ENCODE measurements at regions not wholly inside any gene's neighbourhood (a gene's known extent, or its start where the extent isn't known, plus 50 kb on each side); places are given as distances from the start of the nearest gene placed in this dataset.

DNA sequence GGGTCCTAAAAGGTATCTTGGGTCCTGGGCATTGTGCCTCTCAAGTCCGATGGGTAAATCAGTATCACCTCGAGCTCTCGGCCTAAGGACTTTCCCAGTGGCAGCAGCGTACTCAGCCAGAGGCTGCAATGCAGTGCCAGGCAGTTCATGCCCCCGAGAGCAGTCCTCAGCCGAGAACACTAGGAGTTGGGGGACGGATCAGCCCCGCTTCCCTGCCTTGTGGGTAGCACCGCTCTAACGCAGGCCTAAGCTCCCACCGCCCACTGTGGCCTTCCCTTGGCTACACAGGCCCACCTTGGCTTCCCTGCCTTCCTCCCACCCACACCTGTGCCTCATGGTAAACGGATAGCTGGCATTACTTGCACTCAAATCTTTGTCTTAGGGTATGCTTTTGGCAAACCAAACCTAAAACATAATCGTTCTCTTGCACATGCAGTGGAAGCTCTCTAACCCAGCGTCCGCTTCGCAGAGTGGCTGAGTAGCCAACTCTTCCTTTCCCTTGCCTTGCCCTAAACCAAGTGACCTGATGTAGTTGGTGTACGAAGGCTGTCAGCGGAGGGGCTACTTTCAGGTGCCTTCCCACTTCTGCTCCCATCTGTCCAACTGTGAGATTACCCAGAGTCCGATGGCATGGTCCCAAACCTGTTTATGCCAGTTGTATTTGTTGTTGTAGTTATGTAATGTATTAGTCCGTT is 73.2 kb upstream of the CHST15 start:
- peaks cover 0 to 2% of the 10 kb centered on the region in 2 donors for H3K9me3 ChIP-seq (ENCODE audit: control insufficient read depth in 2 of 2, insufficient read depth in 1 of 2, low read depth in 1 of 2, low read length in 1 of 2)
- WGBS, 3 donors, result 87 to 91% (median 88%) methylated on average over 20 of the region's 20 CpGs
- no peak overlapping the region for H3K27ac ChIP-seq (ENCODE audit: low read depth in 1 of 3, low read length in 2 of 3)
- peaks cover 0 to 2% (median 0%) of the 10 kb centered on the region in 3 donors for H3K27me3 ChIP-seq (ENCODE audit: control insufficient read depth in 3 of 3, insufficient read depth in 3 of 3, low read length in 3 of 3)
- FAIRE-seq, result no peak
- H3K36me3 ChIP-seq (ENCODE audit: control insufficient read depth in 3 of 3, insufficient read depth in 2 of 3, low read depth in 1 of 3, low read length in 3 of 3), result no peaks in the 10 kb centered on the region
- H3K4me1 ChIP-seq (ENCODE audit: control insufficient read depth in 3 of 3, insufficient read depth in 2 of 3, low read depth in 1 of 3, low read length in 2 of 3), result no peaks in the 10 kb centered on the region
- DNase-seq, result no peak
- no peak overlapping the region for H3K4me3 ChIP-seq (ENCODE audit: low read depth in 1 of 3, low read length in 3 of 3)

DNA sequence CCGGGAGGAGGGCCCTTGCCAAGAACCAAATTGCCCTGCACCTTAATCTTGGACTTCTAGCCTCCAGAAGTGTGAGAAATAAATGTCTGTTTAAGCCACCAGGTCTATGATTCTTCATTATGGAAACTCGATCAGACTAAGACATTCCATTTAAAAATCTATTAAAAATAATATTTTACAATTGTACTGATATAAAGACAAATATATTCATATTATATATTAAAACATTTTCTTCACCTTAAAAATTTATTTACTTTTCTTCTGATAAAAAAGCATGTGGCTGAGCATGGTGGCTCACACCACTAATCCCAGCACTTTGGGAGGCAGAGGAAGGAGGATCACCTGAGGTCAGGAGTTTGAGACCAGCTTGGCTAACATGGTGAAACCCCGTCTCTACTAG is 72.4 kb upstream of the CHST15 start:
- Histone ChIP-seq H3K27ac (ENCODE audit: low read depth in 1 of 3, low read length in 2 of 3) (no peak overlapping the region), H3K4me3 (ENCODE audit: low read depth in 1 of 3, low read length in 3 of 3) (no peak overlapping the region), H3K9me3 (ENCODE audit: control insufficient read depth in 2 of 2, insufficient read depth in 1 of 2, low read depth in 1 of 2, low read length in 1 of 2) (no peaks in the 10 kb centered on the region), H3K36me3 (ENCODE audit: control insufficient read depth in 3 of 3, insufficient read depth in 2 of 3, low read depth in 1 of 3, low read length in 3 of 3) (no peaks in the 10 kb centered on the region), H3K4me1 (ENCODE audit: control insufficient read depth in 3 of 3, insufficient read depth in 2 of 3, low read depth in 1 of 3, low read length in 2 of 3) (no peaks in the 10 kb centered on the region), H3K27me3 (ENCODE audit: control insufficient read depth in 3 of 3, insufficient read depth in 3 of 3, low read length in 3 of 3) (peaks cover 0 to 2% (median 0%) of the 10 kb centered on the region in 3 donors)
- 81 to 89% (median 82%) methylated on average over 3 of the region's 3 CpGs for WGBS, 3 donors
- FAIRE-seq (no peak), DNase-seq (no peak)

- 86 to 95% (median 89%) methylated on average over 8 of the region's 8 CpGs for WGBS, 3 donors
- FAIRE-seq (no peak), DNase-seq (no peak)
These were observed 71.9 kb upstream of the CHST15 start for GRCh38 chr10:124165311-124165710.

DNA sequence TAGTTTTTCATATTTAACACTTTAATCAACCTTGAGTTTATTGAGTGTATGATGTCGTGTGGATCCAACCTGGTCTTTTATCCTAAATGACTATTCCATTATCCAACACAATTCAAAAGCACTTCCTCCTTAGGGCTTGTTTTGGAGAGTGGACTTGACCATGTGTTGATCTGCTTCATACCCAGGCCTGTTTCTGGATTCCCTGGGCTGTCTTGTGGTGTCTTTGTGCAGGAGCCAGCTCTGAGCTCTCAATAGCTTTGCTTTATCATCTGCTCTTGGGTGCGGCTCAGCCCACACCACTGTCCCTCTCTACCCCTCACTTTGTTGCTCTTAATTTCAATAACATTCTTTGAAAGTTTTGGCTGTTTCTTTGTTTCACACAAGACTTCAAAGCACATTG is 70.9 kb upstream of the CHST15 start:
- Histone ChIP-seq H3K4me1 (ENCODE audit: control insufficient read depth in 3 of 3, insufficient read depth in 2 of 3, low read depth in 1 of 3, low read length in 2 of 3) (no peaks in the 10 kb centered on the region), H3K27me3 (ENCODE audit: control insufficient read depth in 3 of 3, insufficient read depth in 3 of 3, low read length in 3 of 3) (peaks cover 0 to 4% (median 0%) of the 10 kb centered on the region in 3 donors), H3K4me3 (ENCODE audit: low read depth in 1 of 3, low read length in 3 of 3) (no peak overlapping the region), H3K27ac (ENCODE audit: low read depth in 1 of 3, low read length in 2 of 3) (no peak overlapping the region), H3K36me3 (ENCODE audit: control insufficient read depth in 3 of 3, insufficient read depth in 2 of 3, low read depth in 1 of 3, low read length in 3 of 3) (no peaks in the 10 kb centered on the region), H3K9me3 (ENCODE audit: control insufficient read depth in 2 of 2, insufficient read depth in 1 of 2, low read depth in 1 of 2, low read length in 1 of 2) (no peaks in the 10 kb centered on the region)
- no peak for DNase-seq
- 56 to 87% (median 58%) methylated on average over 2 of the region's 2 CpGs for WGBS, 3 donors
- FAIRE-seq, result no peak

More at GRCh38 chr10:124165311-124165710, 71.9 kb upstream of the CHST15 start:
- Histone ChIP-seq H3K4me1 (ENCODE audit: control insufficient read depth in 3 of 3, insufficient read depth in 2 of 3, low read depth in 1 of 3, low read length in 2 of 3) (no peaks in the 10 kb centered on the region), H3K9me3 (ENCODE audit: control insufficient read depth in 2 of 2, insufficient read depth in 1 of 2, low read depth in 1 of 2, low read length in 1 of 2) (no peaks in the 10 kb centered on the region), H3K4me3 (ENCODE audit: low read depth in 1 of 3, low read length in 3 of 3) (no peak overlapping the region), H3K27me3 (ENCODE audit: control insufficient read depth in 3 of 3, insufficient read depth in 3 of 3, low read length in 3 of 3) (peaks cover 0 to 4% (median 0%) of the 10 kb centered on the region in 3 donors), H3K27ac (ENCODE audit: low read depth in 1 of 3, low read length in 2 of 3) (no peak overlapping the region), H3K36me3 (ENCODE audit: control insufficient read depth in 3 of 3, insufficient read depth in 2 of 3, low read depth in 1 of 3, low read length in 3 of 3) (no peaks in the 10 kb centered on the region)

- Histone ChIP-seq H3K36me3 (ENCODE audit: control insufficient read depth in 3 of 3, insufficient read depth in 2 of 3, low read depth in 1 of 3, low read length in 3 of 3) (no peaks in the 10 kb centered on the region), H3K4me1 (ENCODE audit: control insufficient read depth in 3 of 3, insufficient read depth in 2 of 3, low read depth in 1 of 3, low read length in 2 of 3) (no peaks in the 10 kb centered on the region), H3K9me3 (ENCODE audit: control insufficient read depth in 2 of 2, insufficient read depth in 1 of 2, low read depth in 1 of 2, low read length in 1 of 2) (no peaks in the 10 kb centered on the region), H3K4me3 (ENCODE audit: low read depth in 1 of 3, low read length in 3 of 3) (no peak overlapping the region), H3K27ac (ENCODE audit: low read depth in 1 of 3, low read length in 2 of 3) (no peak overlapping the region), H3K27me3 (ENCODE audit: control insufficient read depth in 3 of 3, insufficient read depth in 3 of 3, low read length in 3 of 3) (peaks cover 0 to 4% (median 0%) of the 10 kb centered on the region in 3 donors)
- FAIRE-seq (no peak), DNase-seq (no peak)
- WGBS, 3 donors, result 36 to 78% (median 61%) methylated on average over 6 of the region's 6 CpGs
These were observed 69.5 kb upstream of the CHST15 start for GRCh38 chr10:124162774-124163354.

- no peak overlapping the region for H3K27ac ChIP-seq (ENCODE audit: low read depth in 1 of 3, low read length in 2 of 3)
- H3K4me1 ChIP-seq (ENCODE audit: control insufficient read depth in 3 of 3, insufficient read depth in 2 of 3, low read depth in 1 of 3, low read length in 2 of 3), result no peaks in the 10 kb centered on the region
- no peak for DNase-seq
- H3K36me3 ChIP-seq (ENCODE audit: control insufficient read depth in 3 of 3, insufficient read depth in 2 of 3, low read depth in 1 of 3, low read length in 3 of 3), result no peaks in the 10 kb centered on the region
- no peak for FAIRE-seq
- H3K9me3 ChIP-seq (ENCODE audit: control insufficient read depth in 2 of 2, insufficient read depth in 1 of 2, low read depth in 1 of 2, low read length in 1 of 2), result no peaks in the 10 kb centered on the region
- peaks cover 0 to 4% (median 0%) of the 10 kb centered on the region in 3 donors for H3K27me3 ChIP-seq (ENCODE audit: control insufficient read depth in 3 of 3, insufficient read depth in 3 of 3, low read length in 3 of 3)
- 68 to 87% (median 69%) methylated on average over 6 of the region's 6 CpGs for WGBS, 3 donors
- H3K4me3 ChIP-seq (ENCODE audit: low read depth in 1 of 3, low read length in 3 of 3), result no peak overlapping the region
These were observed 68.7 kb upstream of the CHST15 start for GRCh38 chr10:124162136-124162535.

DNA sequence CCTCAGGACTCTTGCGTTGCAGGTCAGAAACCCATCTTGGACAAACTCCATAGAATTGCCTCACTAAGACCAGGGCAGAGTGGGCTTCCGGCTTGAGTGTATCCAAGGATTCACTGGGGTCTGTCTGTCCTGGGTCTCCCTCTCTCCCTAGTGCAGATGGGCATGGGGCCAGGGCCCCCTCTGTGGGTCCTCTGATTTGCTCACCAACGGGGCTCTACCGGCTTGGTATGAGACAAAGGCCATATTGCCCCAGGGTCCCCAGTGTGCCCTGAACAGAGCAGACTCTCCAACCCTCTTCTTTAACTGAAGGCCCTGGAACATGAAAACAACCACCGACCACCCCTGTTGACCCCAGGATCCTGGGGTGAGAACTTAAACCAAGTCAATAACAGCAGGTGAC is 68.2 kb upstream of the CHST15 start:
- Histone ChIP-seq H3K27me3 (ENCODE audit: control insufficient read depth in 3 of 3, insufficient read depth in 3 of 3, low read length in 3 of 3) (peaks cover 0 to 4% (median 0%) of the 10 kb centered on the region in 3 donors), H3K27ac (ENCODE audit: low read depth in 1 of 3, low read length in 2 of 3) (no peak overlapping the region), H3K36me3 (ENCODE audit: control insufficient read depth in 3 of 3, insufficient read depth in 2 of 3, low read depth in 1 of 3, low read length in 3 of 3) (no peaks in the 10 kb centered on the region), H3K9me3 (ENCODE audit: control insufficient read depth in 2 of 2, insufficient read depth in 1 of 2, low read depth in 1 of 2, low read length in 1 of 2) (no peaks in the 10 kb centered on the region), H3K4me3 (ENCODE audit: low read depth in 1 of 3, low read length in 3 of 3) (no peak overlapping the region), H3K4me1 (ENCODE audit: control insufficient read depth in 3 of 3, insufficient read depth in 2 of 3, low read depth in 1 of 3, low read length in 2 of 3) (peaks cover 0 to 3% (median 0%) of the 10 kb centered on the region in 3 donors)
- WGBS, 3 donors, result 80 to 85% (median 82%) methylated on average over 5 of the region's 5 CpGs
- DNase-seq (no peak), FAIRE-seq (no peak)

DNA sequence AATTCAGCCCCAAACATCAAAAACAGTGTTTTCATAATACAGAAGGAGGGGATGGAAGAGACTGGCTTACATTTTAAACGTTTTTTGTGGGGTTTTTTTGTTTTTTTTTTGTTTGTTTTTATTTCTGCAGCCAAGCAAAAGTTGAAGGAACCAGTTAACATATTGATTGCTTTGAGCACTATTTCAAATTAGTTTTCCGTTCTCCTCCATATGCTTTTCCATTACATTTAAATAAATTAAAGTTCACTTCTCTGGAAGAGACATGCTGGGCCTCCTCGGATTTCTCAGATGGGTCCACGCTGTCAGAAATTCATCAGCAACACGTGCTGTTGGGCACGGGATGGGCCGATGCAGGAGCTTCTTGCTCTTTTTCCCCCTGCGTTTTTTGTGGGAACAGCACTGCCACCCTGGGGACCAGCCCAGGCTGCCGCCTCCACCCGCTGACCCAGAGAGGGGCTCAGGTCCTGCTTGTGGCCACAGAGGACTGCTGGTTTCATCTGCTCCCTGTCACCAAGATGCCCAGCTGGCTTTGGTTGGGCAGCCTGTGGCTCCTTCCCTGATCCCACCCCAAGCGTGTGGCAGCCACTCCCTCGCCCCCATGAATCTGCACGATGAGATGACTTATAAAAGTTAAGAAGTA is 67.7 kb upstream of the CHST15 start:
- no peak overlapping the region for H3K27ac ChIP-seq (ENCODE audit: low read depth in 1 of 3, low read length in 2 of 3)
- FAIRE-seq (no peak), DNase-seq (no peak)
- H3K9me3 ChIP-seq (ENCODE audit: control insufficient read depth in 2 of 2, insufficient read depth in 1 of 2, low read depth in 1 of 2, low read length in 1 of 2), result no peaks in the 10 kb centered on the region
- H3K4me3 ChIP-seq (ENCODE audit: low read depth in 1 of 3, low read length in 3 of 3), result no peak overlapping the region
- no peaks in the 10 kb centered on the region for H3K36me3 ChIP-seq (ENCODE audit: control insufficient read depth in 3 of 3, insufficient read depth in 2 of 3, low read depth in 1 of 3, low read length in 3 of 3)
- H3K4me1 ChIP-seq (ENCODE audit: control insufficient read depth in 3 of 3, insufficient read depth in 2 of 3, low read depth in 1 of 3, low read length in 2 of 3), result peaks cover 0 to 5% (median 0%) of the 10 kb centered on the region in 3 donors
- 68 to 75% (median 73%) methylated on average over 13 of the region's 13 CpGs for WGBS, 3 donors
- peaks cover 0 to 4% (median 0%) of the 10 kb centered on the region in 3 donors for H3K27me3 ChIP-seq (ENCODE audit: control insufficient read depth in 3 of 3, insufficient read depth in 3 of 3, low read length in 3 of 3)

Data from small intestine (tissue), 7 donors.